ENCODE measurements at regions not wholly inside any gene's neighbourhood (a gene's known extent, or its start where the extent isn't known, plus 50 kb on each side); places are given as distances from the start of the nearest gene placed in this dataset.

DNA sequence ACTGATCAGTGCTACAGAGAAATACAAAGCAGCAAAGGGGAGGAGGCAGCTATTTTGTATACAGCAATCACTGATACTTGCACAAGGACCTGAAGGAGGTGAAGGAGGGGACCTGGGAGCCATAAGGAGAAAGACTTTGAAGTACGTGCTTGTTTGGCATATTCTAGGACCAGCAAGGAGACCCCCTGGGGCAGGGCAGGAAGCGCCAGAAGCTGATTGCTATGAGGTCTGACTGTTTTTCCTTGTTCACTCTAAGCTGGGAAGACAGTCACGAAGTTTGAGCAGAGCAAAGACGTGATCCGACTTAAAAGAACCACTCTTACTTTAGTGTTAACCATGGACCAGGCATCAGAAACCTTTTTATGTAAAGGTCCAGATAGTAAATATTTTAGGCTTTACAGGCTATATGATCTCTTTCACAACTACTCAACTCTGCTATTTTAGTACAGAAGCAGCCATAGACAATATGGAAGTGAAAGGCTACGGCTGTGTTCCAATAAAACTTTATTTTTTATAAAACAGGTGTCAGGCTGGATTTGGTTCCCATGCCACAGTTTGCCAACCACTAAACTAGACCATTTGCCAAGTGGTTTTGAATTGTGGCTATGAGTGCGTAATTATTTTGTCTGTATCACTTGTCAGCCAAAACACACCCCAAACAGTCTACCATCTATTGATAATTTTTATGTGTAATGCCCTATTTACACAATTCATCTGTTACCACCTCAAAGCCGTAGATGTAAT lies 217.9 kb downstream of the PRL start:
- TF ChIP-seq, protein P1, sequence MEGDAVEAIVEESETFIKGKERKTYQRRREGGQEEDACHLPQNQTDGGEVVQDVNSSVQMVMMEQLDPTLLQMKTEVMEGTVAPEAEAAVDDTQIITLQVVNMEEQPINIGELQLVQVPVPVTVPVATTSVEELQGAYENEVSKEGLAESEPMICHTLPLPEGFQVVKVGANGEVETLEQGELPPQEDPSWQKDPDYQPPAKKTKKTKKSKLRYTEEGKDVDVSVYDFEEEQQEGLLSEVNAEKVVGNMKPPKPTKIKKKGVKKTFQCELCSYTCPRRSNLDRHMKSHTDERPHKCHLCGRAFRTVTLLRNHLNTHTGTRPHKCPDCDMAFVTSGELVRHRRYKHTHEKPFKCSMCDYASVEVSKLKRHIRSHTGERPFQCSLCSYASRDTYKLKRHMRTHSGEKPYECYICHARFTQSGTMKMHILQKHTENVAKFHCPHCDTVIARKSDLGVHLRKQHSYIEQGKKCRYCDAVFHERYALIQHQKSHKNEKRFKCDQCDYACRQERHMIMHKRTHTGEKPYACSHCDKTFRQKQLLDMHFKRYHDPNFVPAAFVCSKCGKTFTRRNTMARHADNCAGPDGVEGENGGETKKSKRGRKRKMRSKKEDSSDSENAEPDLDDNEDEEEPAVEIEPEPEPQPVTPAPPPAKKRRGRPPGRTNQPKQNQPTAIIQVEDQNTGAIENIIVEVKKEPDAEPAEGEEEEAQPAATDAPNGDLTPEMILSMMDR (IDR thresholded peaks at IDR 0.05) = no peak
- TF ChIP-seq POLR2A (IDR thresholded peaks at IDR 0.05) = no peak

All from suprapubic skin (tissue), 3 donors.